ENCODE measurements at regions not wholly inside any gene's neighbourhood (a gene's known extent, or its start where the extent isn't known, plus 50 kb on each side); places are given as distances from the start of the nearest gene placed in this dataset.

DNA sequence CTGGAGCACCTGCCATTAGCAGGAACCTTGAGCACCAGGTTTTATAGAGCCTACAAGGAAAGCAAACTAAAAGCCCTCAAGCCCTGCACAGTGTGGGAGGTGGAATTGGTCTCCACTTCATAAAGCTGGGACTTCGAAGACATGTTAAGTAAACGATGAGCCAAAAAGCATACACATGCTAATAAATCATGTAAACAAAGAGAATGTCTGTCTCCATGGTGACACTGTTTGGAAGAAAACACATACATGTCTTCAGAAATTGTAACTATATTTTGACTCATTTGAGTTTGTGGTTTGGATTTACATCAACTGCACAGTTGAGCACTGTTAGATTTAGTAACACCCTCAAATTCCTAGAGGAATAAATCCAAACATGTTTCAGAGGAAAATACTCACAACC is 978.5 kb upstream of the LRRTM1 start:
- TF ChIP-seq, protein P1, sequence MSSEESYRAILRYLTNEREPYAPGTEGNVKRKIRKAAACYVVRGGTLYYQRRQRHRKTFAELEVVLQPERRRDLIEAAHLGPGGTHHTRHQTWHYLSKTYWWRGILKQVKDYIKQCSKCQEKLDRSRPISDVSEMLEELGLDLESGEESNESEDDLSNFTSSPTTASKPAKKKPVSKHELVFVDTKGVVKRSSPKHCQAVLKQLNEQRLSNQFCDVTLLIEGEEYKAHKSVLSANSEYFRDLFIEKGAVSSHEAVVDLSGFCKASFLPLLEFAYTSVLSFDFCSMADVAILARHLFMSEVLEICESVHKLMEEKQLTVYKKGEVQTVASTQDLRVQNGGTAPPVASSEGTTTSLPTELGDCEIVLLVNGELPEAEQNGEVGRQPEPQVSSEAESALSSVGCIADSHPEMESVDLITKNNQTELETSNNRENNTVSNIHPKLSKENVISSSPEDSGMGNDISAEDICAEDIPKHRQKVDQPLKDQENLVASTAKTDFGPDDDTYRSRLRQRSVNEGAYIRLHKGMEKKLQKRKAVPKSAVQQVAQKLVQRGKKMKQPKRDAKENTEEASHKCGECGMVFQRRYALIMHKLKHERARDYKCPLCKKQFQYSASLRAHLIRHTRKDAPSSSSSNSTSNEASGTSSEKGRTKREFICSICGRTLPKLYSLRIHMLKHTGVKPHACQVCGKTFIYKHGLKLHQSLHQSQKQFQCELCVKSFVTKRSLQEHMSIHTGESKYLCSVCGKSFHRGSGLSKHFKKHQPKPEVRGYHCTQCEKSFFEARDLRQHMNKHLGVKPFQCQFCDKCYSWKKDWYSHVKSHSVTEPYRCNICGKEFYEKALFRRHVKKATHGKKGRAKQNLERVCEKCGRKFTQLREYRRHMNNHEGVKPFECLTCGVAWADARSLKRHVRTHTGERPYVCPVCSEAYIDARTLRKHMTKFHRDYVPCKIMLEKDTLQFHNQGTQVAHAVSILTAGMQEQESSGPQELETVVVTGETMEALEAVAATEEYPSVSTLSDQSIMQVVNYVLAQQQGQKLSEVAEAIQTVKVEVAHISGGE (tag by site-specific recombination; conservative IDR thresholded peaks at IDR 0.05; ENCODE audit: low read depth), result no peak
- TF ChIP-seq ZNF394 (tag by site-specific recombination; IDR thresholded peaks at IDR 0.05; ENCODE audit: borderline replicate concordance) (no peak), SP3 (tag by site-specific recombination; IDR thresholded peaks at IDR 0.05) (no peak), ZEB2 (tag by site-specific recombination; IDR thresholded peaks at IDR 0.05) (no peak), TCF7L2 (IDR thresholded peaks at IDR 0.05; ENCODE audit: borderline replicate concordance, low read depth, low read length) (no peak)
- TF ChIP-seq, protein P2, sequence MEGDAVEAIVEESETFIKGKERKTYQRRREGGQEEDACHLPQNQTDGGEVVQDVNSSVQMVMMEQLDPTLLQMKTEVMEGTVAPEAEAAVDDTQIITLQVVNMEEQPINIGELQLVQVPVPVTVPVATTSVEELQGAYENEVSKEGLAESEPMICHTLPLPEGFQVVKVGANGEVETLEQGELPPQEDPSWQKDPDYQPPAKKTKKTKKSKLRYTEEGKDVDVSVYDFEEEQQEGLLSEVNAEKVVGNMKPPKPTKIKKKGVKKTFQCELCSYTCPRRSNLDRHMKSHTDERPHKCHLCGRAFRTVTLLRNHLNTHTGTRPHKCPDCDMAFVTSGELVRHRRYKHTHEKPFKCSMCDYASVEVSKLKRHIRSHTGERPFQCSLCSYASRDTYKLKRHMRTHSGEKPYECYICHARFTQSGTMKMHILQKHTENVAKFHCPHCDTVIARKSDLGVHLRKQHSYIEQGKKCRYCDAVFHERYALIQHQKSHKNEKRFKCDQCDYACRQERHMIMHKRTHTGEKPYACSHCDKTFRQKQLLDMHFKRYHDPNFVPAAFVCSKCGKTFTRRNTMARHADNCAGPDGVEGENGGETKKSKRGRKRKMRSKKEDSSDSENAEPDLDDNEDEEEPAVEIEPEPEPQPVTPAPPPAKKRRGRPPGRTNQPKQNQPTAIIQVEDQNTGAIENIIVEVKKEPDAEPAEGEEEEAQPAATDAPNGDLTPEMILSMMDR (tag by site-specific recombination; IDR thresholded peaks at IDR 0.05), result no peak
- TF ChIP-seq, protein P3, sequence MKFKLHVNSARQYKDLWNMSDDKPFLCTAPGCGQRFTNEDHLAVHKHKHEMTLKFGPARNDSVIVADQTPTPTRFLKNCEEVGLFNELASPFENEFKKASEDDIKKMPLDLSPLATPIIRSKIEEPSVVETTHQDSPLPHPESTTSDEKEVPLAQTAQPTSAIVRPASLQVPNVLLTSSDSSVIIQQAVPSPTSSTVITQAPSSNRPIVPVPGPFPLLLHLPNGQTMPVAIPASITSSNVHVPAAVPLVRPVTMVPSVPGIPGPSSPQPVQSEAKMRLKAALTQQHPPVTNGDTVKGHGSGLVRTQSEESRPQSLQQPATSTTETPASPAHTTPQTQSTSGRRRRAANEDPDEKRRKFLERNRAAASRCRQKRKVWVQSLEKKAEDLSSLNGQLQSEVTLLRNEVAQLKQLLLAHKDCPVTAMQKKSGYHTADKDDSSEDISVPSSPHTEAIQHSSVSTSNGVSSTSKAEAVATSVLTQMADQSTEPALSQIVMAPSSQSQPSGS (tag by site-specific recombination; IDR thresholded peaks at IDR 0.05; ENCODE audit: low read depth), result no peak
- TF ChIP-seq, protein P4, sequence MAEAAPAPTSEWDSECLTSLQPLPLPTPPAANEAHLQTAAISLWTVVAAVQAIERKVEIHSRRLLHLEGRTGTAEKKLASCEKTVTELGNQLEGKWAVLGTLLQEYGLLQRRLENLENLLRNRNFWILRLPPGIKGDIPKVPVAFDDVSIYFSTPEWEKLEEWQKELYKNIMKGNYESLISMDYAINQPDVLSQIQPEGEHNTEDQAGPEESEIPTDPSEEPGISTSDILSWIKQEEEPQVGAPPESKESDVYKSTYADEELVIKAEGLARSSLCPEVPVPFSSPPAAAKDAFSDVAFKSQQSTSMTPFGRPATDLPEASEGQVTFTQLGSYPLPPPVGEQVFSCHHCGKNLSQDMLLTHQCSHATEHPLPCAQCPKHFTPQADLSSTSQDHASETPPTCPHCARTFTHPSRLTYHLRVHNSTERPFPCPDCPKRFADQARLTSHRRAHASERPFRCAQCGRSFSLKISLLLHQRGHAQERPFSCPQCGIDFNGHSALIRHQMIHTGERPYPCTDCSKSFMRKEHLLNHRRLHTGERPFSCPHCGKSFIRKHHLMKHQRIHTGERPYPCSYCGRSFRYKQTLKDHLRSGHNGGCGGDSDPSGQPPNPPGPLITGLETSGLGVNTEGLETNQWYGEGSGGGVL (tag by site-specific recombination; IDR thresholded peaks at IDR 0.05), result no peak

Data from HEK293 (cell line).